ENCODE measurements at regions not wholly inside any gene's neighbourhood (a gene's known extent, or its start where the extent isn't known, plus 50 kb on each side); places are given as distances from the start of the nearest gene placed in this dataset.

DNA sequence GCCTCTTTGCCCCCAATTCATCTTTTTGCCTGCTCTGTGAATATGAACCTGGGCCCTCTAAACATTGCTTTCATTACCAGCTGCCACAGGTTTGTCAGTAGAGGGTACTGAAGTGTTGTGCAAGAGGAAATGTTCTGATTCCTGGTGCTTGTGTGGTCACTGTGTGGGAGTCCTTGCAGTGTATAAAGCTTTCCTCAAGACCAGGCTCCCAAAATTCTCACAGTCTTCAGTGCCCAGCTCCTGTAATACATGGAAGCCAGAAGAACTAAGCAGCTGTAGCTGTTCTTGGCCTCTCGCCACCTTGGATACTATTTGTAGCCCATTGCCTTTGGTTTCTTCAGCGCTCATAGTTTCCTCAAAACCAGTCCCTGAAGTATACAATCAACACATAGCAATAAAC is 1046.2 kb downstream of the BRINP3 start:
- TF ChIP-seq SP1 (IDR thresholded peaks at IDR 0.05) (no peak), RAD21 (IDR thresholded peaks at IDR 0.05) (no peak), JUND (IDR thresholded peaks at IDR 0.05) (no peak), GABPA (IDR thresholded peaks at IDR 0.05 in 1 of 2, conservative IDR thresholded peaks at IDR 0.05 in 1 of 2) (no peak), TAF1 (conservative IDR thresholded peaks at IDR 0.05) (no peak), YY1 (IDR thresholded peaks at IDR 0.05) (no peak), FOXA2 (IDR thresholded peaks at IDR 0.05) (no peak), EGR1 (IDR thresholded peaks at IDR 0.05; ENCODE audit: low read depth in 2 of 2) (no peak), RXRA (IDR thresholded peaks at IDR 0.05) (no peak)
- TF ChIP-seq, protein P1, sequence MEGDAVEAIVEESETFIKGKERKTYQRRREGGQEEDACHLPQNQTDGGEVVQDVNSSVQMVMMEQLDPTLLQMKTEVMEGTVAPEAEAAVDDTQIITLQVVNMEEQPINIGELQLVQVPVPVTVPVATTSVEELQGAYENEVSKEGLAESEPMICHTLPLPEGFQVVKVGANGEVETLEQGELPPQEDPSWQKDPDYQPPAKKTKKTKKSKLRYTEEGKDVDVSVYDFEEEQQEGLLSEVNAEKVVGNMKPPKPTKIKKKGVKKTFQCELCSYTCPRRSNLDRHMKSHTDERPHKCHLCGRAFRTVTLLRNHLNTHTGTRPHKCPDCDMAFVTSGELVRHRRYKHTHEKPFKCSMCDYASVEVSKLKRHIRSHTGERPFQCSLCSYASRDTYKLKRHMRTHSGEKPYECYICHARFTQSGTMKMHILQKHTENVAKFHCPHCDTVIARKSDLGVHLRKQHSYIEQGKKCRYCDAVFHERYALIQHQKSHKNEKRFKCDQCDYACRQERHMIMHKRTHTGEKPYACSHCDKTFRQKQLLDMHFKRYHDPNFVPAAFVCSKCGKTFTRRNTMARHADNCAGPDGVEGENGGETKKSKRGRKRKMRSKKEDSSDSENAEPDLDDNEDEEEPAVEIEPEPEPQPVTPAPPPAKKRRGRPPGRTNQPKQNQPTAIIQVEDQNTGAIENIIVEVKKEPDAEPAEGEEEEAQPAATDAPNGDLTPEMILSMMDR (IDR thresholded peaks at IDR 0.05; ENCODE audit: low read depth, low read length, missing input control) = no peak
- TF ChIP-seq, protein P2, sequence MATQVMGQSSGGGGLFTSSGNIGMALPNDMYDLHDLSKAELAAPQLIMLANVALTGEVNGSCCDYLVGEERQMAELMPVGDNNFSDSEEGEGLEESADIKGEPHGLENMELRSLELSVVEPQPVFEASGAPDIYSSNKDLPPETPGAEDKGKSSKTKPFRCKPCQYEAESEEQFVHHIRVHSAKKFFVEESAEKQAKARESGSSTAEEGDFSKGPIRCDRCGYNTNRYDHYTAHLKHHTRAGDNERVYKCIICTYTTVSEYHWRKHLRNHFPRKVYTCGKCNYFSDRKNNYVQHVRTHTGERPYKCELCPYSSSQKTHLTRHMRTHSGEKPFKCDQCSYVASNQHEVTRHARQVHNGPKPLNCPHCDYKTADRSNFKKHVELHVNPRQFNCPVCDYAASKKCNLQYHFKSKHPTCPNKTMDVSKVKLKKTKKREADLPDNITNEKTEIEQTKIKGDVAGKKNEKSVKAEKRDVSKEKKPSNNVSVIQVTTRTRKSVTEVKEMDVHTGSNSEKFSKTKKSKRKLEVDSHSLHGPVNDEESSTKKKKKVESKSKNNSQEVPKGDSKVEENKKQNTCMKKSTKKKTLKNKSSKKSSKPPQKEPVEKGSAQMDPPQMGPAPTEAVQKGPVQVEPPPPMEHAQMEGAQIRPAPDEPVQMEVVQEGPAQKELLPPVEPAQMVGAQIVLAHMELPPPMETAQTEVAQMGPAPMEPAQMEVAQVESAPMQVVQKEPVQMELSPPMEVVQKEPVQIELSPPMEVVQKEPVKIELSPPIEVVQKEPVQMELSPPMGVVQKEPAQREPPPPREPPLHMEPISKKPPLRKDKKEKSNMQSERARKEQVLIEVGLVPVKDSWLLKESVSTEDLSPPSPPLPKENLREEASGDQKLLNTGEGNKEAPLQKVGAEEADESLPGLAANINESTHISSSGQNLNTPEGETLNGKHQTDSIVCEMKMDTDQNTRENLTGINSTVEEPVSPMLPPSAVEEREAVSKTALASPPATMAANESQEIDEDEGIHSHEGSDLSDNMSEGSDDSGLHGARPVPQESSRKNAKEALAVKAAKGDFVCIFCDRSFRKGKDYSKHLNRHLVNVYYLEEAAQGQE (IDR thresholded peaks at IDR 0.05) = no peak
- TF ChIP-seq, protein P3, sequence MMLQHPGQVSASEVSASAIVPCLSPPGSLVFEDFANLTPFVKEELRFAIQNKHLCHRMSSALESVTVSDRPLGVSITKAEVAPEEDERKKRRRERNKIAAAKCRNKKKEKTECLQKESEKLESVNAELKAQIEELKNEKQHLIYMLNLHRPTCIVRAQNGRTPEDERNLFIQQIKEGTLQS (IDR thresholded peaks at IDR 0.05) = no peak
- TF ChIP-seq, protein P4, sequence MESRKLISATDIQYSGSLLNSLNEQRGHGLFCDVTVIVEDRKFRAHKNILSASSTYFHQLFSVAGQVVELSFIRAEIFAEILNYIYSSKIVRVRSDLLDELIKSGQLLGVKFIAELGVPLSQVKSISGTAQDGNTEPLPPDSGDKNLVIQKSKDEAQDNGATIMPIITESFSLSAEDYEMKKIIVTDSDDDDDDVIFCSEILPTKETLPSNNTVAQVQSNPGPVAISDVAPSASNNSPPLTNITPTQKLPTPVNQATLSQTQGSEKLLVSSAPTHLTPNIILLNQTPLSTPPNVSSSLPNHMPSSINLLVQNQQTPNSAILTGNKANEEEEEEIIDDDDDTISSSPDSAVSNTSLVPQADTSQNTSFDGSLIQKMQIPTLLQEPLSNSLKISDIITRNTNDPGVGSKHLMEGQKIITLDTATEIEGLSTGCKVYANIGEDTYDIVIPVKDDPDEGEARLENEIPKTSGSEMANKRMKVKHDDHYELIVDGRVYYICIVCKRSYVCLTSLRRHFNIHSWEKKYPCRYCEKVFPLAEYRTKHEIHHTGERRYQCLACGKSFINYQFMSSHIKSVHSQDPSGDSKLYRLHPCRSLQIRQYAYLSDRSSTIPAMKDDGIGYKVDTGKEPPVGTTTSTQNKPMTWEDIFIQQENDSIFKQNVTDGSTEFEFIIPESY (IDR thresholded peaks at IDR 0.05) = no peak
- TF ChIP-seq, protein P5, sequence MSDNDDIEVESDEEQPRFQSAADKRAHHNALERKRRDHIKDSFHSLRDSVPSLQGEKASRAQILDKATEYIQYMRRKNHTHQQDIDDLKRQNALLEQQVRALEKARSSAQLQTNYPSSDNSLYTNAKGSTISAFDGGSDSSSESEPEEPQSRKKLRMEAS (IDR thresholded peaks at IDR 0.05) = no peak

All from liver (tissue), 3 donors.